ENCODE measurements at regions not wholly inside any gene's neighbourhood (a gene's known extent, or its start where the extent isn't known, plus 50 kb on each side); places are given as distances from the start of the nearest gene placed in this dataset.
"Not testable (repeated sequence)": the region's sequence is repeated elsewhere in the genome, so short reads cannot be mapped to it uniquely, and the experiment has no call there.

DNA sequence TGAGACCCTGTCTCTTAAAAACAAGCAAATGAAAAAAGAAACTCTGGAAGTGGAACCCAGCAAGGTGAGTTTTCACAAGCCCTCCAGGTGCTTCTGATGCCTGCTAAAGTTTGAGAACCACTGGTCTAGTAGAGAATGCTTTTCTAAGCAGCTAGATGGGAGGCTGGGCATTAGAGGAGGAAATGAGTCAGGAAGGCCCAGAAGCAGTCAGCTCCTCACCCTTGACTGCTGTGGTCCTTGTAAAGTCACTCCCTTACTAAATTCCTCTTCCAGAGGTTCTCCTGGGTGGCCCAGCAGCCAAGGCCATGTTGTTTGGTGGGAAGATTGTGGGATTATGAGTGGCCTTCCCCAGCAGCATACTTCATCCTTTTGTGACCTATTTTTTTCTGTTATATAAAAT is 52.0 kb upstream of the FYN start:
- DNase-seq (ENCODE audit: low spot score) = no peak

DNA sequence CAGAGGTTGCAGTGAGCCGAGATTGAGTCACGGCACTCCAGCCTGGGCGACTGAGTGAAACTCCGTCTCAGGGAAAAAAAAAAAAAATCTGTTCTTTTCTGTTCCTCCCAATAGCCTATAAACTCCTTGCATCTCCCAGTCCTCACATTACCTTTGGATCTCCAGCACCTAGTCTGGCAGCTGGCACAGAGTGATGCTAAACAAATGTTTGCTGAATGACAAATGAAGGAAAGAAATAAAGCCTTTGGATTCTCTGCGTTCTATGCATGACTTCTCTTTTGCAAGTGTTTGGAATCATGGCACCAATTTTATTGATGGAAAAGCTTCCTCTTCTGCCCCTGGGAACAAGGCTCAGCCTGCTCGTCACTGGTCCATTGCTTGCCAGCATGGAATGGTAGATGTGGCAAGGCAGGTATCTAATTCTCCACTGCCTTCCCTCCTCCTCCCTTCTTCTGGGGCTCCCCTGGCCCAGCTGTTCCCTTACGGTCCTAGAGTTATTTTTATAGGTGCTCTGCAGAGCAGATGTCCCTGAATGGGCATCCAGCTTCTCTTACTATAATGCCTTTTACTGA is 53.6 kb upstream of the FYN start:
- no peak for DNase-seq (ENCODE audit: low spot score)

DNA sequence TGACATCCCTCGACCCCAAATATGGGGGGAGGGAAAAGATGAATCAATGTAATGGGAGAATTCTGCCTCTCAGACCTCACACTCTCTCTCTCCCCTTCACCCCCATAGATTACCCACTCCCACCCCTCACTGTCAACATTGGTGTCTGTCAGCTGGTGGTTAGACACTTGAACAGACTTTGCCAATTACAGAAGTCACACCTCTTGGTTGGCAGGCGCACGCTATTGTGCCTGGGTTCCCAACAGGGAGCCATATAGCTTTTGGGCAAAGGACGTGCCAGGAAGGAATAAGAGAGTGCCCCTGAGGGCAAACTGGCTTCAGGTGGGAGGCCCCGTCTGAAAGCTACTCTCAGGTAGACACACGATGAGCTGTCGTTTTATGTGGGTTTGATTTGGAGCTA is 54.1 kb upstream of the FYN start:
- no peak for DNase-seq (ENCODE audit: low spot score)

- DNase-seq (ENCODE audit: low spot score) = no peak
Measured at GRCh38 chr6:111928139-111928538, 54.9 kb upstream of the FYN start.

DNA sequence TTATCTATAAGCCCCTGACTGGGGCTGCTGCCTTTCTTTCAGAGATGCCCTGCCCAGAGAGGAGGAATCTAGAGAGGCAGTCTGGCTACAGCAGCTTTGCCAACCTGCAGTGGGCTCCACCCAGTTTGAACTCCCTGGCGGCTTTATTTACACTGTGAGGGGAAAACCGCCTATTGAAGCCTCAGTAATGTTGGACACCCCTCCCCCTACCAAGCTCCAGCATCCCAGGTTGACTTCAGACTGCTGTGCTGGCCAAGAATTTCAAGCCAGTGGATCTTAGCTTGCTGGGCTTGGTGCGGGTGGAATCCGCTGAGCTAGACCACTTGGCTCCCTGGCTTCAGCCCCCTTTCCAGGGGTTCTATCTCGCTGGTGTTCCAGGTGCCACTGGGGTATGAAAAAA is 61.4 kb upstream of the FYN start:
- not testable (repeated sequence) for DNase-seq (ENCODE audit: low spot score)

GRCh38 chr6:111936718-111937117 is 63.5 kb upstream of the FYN start:
- DNase-seq (ENCODE audit: low spot score) = no peak

DNA sequence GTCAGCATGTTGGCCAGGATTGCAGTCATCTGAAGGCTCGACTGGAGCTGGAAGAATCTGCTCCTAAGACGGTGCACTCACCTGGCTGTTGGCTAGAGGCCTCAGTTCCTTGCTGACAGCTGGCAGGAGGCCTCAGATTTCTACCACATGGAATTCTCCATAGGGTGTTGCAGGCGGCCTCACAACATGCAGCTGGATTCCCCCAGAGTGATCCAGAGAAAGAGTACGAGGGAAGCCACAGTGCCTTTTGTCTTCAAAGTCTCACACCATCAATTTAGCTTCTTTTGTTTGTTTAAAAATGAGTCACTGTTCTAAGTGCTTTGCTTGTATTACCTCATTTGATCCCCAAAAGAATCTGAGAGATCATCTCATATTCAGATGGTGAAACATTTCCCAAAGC is 65.5 kb upstream of the FYN start:
- DNase-seq (ENCODE audit: low spot score) = no peak

DNA sequence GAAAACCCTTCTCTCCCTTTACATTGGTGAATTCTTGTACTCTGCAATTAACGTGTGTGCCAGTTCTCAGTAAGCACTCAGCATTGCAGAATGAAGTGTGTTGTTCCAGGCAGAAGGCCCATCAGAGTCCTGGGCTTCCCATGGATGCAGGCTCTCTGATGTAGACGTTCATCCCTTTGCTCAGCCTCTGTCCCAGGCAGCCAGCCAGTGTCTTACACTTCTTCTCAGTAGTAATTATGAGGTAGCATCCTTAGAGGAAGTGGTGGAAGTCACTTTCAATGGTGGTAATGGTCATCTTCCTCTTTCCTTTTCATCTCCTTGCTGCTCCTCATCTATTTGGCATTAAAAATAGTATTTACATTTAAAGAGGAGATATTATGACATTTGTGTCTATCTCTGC is 66.7 kb upstream of the FYN start:
- no peak for DNase-seq (ENCODE audit: low spot score)

GRCh38 chr6:111940801-111941200 is 67.5 kb upstream of the FYN start:
- no peak for DNase-seq (ENCODE audit: low spot score)

- DNase-seq (ENCODE audit: low spot score) = no peak
Measured at GRCh38 chr6:111941686-111942330, 68.6 kb upstream of the FYN start.

- DNase-seq (ENCODE audit: low spot score) = no peak
Measured at GRCh38 chr6:111942561-111942960, 69.3 kb upstream of the FYN start.

GRCh38 chr6:111943266-111943665 is 70.0 kb upstream of the FYN start:
- no peak for DNase-seq (ENCODE audit: low spot score)

DNA sequence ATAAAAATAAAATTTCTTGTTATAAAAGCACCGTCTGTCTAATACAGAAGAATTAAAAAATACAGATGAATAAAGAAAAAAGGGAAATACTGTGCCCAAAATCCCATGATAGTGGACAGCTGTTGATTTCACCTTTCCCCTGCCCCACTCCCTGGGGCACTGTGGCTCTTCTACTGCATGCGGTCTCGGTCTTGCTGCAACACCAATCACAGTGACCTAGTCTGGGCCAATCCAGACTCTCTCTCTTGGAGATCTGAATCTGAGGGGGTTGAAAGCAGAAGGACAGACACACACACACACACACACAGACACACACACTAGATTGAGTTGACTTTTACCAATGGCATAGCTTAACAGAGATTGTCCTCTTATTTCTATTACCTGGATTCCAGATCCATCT is 70.5 kb upstream of the FYN start:
- DNase-seq (ENCODE audit: low spot score) = no peak

GRCh38 chr6:111944541-111944940 is 71.3 kb upstream of the FYN start:
- DNase-seq (ENCODE audit: low spot score) = no peak

DNA sequence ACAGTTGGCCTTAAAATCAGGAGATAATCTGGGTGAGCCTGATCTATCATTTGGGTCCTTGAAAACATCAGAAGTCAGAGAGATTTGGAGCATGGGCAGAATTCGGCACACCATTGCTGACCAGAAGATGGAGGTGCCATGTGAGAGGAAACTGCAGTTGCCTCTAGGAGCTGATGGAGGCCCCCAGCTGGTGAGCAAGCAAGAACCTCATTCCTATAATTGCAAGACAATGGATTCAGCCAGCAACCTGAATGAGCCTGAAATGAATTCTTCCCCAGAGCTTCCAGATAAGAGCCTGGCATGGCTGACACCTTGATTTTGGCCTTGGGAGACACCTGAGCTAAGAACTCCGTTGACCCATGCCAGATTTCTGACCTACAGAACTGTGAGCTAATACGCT is 76.3 kb upstream of the FYN start:
- no peak for DNase-seq (ENCODE audit: low spot score)

DNA sequence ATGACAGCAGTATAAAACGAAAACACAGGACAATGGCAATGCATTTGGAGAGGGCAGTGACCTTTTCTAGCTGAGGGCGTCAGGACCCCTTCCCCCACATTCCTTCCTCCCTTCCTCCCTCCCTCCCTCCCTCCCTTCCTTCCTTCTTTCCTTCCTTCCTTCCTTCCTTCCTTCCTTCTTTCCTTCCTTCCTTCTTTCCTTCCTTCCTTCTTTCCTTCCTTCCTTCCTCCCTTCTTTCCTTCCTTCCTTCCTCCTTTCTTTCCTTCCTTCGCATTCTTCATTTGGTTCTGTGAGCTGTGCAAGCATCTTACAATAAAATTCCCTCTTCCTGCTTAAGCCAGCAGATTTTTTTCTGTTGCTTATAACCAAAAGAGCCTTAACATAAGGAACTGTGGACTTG is 76.7 kb upstream of the FYN start:
- DNase-seq (ENCODE audit: low spot score) = not testable (repeated sequence)

- no peak for DNase-seq (ENCODE audit: low spot score)
Measured at GRCh38 chr6:111950661-111951496, 77.6 kb upstream of the FYN start.

- DNase-seq (ENCODE audit: low spot score) = no peak
Measured at GRCh38 chr6:111951497-111952085, 78.3 kb upstream of the FYN start.

GRCh38 chr6:111952274-111952673 is 79.0 kb upstream of the FYN start:
- no peak for DNase-seq (ENCODE audit: low spot score)

- no peak for DNase-seq (ENCODE audit: low spot score)
Measured at GRCh38 chr6:111952821-111953540, 79.7 kb upstream of the FYN start.

DNA sequence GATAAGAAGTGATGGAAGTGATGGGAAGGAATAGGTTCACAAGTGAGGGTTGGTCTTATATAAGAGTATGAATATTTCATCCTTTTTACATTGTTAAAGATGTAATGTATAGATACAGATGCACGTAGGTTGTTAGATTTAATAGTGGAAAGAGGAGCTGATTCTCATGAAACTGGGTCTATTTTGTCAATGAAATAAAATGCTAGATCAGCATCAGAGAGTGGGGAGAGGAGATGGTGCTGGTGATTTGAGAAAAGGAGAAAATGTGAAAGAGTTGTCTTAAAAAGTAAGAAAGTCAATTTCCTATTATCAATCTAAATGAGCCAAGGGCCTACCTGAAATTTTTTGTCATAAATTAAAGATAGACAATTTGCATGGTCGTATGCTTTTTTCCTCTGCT is 82.8 kb upstream of the FYN start:
- DNase-seq (ENCODE audit: low spot score) = no peak

GRCh38 chr6:111957623-111958315 is 84.5 kb upstream of the FYN start:
- no peak for DNase-seq (ENCODE audit: low spot score)
